ENCODE measurements at regions not wholly inside any gene's neighbourhood (a gene's known extent, or its start where the extent isn't known, plus 50 kb on each side); places are given as distances from the start of the nearest gene placed in this dataset.

GRCh38 chr9:84177407-84177806 is 163.2 kb downstream of the SLC28A3 start:
- no peak for DNase-seq (ENCODE audit: low spot score)

DNA sequence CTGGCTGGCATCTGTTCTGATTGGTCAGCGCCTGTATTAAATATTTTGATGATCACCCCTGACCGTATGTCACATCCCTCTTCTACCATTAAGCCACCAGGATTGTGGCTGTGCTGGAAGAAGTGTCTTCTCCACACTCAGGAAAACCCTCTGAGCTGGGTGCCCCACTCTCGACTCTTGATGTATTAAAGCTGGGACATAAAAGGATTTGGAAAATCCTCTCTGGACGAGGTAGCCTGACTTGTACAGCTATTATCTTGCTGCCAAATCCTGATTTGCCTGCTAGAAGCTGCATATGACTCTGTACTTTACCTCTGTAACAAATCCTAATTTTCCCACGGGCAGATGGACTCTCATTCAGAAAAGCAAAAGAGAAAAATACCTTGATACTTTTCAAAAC is 161.0 kb downstream of the SLC28A3 start:
- no peak for DNase-seq (ENCODE audit: low spot score)

- no peak for DNase-seq (ENCODE audit: low spot score)
Observed at GRCh38 chr9:84187090-84187489, 153.5 kb downstream of the SLC28A3 start.

DNA sequence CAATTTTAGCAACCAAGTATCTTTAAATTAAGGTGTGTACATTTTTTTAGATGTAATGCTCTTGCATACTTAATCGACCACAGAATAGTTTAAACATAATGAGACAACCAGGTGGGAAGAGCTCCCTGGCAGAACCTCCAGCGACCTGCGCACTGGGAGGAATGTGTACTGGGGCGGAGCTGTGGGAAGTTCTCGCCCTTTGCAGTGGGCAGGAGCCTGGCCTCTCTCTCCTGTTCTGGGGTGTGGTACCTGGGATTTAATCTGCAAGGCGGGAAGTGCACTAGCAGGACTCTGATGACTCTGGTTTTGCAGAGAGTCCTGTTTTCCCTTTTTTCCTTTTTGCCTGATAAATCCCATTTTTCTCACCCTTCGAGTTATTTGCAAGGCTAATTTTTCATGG is 150.7 kb downstream of the SLC28A3 start:
- DNase-seq (ENCODE audit: low spot score): no peak

DNA sequence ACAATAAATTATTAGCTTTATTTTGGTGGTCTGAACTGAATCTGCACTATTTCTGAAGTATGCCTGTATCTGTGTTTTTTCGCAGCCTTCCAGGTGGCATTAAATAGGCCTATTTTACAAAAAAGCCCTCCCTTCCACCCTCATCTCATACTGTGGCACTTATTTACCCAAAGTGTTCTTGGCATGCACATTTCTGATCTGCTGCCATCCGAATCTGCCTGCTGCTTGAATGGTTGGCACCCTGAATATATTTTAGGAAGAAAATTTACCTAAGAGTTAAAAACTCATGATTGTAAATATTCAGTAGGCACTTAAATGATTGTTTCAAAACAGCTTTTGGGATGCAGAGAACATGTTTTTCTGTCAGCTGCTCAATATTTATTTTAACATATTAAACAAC is 150.1 kb downstream of the SLC28A3 start:
- DNase-seq (ENCODE audit: low spot score): no peak

DNA sequence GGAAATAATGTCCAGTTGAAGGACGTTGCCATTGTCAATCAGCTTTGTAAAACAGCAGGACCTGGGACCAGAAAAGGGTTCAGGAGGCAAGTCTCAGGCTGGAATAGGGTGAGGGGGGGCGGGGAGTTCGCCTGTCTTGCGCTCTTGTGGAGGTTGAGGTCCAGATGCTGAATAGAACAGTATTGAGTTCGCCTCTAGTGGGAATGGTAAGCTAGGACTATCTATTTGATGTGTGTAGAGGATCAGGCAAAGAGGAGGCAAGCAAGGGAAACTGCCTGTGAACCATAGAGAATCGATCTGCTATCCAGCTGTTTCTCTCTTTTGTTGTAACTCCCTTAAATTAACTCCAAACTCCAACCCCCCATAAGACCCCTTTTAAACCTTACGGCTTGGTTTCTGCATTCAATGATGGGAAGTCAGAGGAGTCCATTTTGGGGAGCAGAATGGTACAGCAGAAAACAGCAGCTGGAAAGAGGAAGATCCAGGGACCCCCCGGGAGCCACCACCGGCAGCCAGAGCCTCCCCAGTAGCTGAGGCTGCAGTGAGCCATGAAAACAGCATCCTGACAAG is 133.7 kb downstream of the SLC28A3 start:
- DNase-seq (ENCODE audit: low spot score): no peak

GRCh38 chr9:84207491-84207951 is 133.0 kb downstream of the SLC28A3 start:
- DNase-seq (ENCODE audit: low spot score): no peak

DNA sequence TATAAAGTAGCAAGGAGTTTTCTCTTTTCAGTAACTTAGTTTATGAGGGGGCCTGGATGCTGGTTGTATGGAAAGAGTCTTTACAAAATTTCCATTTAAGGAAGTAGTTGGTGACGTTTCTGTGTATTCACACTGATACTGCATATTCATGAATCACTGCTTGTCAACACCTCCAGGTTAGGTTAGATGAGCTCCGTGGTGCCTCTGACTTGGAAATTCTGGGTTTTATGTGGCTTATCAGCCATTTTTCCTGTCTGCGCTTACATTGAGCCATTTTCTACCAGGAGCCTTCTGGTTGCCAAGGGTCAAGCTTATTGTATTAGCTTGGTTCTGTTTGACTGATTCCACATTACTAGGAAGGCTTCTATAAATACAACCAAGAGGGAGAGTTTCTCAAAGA is 128.3 kb downstream of the SLC28A3 start:
- DNase-seq (ENCODE audit: low spot score): no peak

GRCh38 chr9:84212982-84213381 is 127.6 kb downstream of the SLC28A3 start:
- no peak for DNase-seq (ENCODE audit: low spot score)

DNA sequence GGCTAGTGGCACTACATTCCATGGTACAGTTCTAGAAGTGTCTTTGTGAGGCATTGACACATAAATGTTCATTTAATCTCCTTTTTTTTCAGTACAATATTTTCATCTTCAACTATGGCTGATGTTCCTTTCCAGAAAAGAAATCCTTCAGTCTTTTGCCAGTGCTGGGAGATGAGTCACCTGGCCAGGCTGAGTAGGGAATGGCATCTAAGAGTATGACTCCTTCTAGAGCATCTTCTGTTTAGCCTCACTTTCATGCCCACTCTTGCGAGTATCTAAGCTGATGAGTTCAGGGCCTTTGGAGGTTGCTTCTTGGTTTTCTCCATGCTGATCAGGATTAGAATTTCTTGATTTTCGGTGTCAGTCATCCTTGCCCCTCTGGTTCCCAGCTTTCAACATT is 124.4 kb downstream of the SLC28A3 start:
- no peak for DNase-seq (ENCODE audit: low spot score)

DNA sequence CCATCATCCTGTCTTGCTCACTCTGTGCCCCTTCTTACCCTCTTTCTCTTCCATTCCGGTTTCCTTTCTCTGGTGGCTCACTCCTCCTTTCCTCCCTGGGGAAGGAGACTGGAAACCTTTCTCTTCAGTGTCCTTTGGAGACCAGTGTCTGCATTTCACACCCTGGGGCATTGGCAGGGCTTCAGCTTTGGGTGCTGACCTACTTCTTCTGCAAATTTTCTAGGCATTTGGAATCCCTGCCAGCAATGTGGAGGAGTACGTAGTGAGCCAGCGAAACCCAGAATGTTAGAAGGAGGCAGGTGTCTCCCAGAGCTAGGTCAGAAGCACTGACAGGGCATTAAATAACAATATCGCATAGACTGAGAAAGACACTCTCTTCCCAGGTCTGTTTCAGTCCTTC is 122.2 kb downstream of the SLC28A3 start:
- DNase-seq (ENCODE audit: low spot score): no peak

- DNase-seq (ENCODE audit: low spot score): no peak
Observed at GRCh38 chr9:84224246-84224645, 116.3 kb downstream of the SLC28A3 start.

All from HuH-7 (cell line).